ENCODE measurements at regions not wholly inside any gene's neighbourhood (a gene's known extent, or its start where the extent isn't known, plus 50 kb on each side); places are given as distances from the start of the nearest gene placed in this dataset.
"Not testable (repeated sequence)": the region's sequence is repeated elsewhere in the genome, so short reads cannot be mapped to it uniquely, and the experiment has no call there.

DNA sequence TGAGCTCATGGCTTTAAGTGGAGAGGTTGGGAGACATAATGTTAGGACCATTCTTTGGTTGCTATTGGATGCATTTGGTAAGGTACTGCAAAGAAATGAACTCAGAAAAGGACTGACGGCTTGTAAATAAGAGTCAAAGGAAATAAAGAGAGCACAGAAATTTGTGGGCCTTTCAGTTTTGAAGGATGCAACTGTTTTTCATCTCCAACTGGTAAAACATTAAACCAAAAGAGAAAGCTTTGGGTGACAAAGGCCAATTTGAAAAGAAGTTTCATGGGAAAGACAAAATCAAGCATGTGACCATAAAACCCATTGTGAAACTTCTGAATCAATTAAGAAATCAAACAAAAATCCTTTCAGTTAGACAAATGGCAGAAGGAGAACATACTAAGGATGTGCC is 77.8 kb upstream of the SPOPL start:
- H2AFZ ChIP-seq (ENCODE audit: low read depth, low read length), result no peak overlapping the region
- H4K20me1 ChIP-seq (ENCODE audit: insufficient read depth, low read length), result no peaks in the 10 kb centered on the region
- no peaks in the 10 kb centered on the region for H3K4me1 ChIP-seq (ENCODE audit: insufficient read depth, low read length)
- H3K9me3 ChIP-seq (ENCODE audit: insufficient read depth, low read length, severe bottlenecking), result no peaks in the 10 kb centered on the region
- no peak overlapping the region for H3K27ac ChIP-seq (ENCODE audit: low read length)
- no peak overlapping the region for H3K4me3 ChIP-seq (ENCODE audit: low read depth in 1 of 2, low read length in 2 of 2)
- H3K27me3 ChIP-seq (ENCODE audit: insufficient read depth, low read length, poor library complexity), result no peaks in the 10 kb centered on the region
- no peaks in the 10 kb centered on the region for H3K36me3 ChIP-seq (ENCODE audit: insufficient read depth, low read length)
- DNase-seq (no peak), ATAC-seq (ENCODE audit: insufficient read depth, low read depth) (no peak)
- H3K9ac ChIP-seq (ENCODE audit: low read depth, low read length), result no peak overlapping the region
- no peaks in the 10 kb centered on the region for H3K79me2 ChIP-seq (ENCODE audit: insufficient read depth, low read length)
- TF ChIP-seq EZH2 (IDR thresholded peaks at IDR 0.05; ENCODE audit: borderline replicate concordance, low read depth, low read length, severe bottlenecking), result no peak
- TF ChIP-seq, protein P1, sequence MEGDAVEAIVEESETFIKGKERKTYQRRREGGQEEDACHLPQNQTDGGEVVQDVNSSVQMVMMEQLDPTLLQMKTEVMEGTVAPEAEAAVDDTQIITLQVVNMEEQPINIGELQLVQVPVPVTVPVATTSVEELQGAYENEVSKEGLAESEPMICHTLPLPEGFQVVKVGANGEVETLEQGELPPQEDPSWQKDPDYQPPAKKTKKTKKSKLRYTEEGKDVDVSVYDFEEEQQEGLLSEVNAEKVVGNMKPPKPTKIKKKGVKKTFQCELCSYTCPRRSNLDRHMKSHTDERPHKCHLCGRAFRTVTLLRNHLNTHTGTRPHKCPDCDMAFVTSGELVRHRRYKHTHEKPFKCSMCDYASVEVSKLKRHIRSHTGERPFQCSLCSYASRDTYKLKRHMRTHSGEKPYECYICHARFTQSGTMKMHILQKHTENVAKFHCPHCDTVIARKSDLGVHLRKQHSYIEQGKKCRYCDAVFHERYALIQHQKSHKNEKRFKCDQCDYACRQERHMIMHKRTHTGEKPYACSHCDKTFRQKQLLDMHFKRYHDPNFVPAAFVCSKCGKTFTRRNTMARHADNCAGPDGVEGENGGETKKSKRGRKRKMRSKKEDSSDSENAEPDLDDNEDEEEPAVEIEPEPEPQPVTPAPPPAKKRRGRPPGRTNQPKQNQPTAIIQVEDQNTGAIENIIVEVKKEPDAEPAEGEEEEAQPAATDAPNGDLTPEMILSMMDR (IDR thresholded peaks at IDR 0.05; ENCODE audit: borderline replicate concordance, extremely low read depth, low read length, poor library complexity, severe bottlenecking), result no peak
- no peak overlapping the region for H3K4me2 ChIP-seq (ENCODE audit: insufficient read depth, low read length)

DNA sequence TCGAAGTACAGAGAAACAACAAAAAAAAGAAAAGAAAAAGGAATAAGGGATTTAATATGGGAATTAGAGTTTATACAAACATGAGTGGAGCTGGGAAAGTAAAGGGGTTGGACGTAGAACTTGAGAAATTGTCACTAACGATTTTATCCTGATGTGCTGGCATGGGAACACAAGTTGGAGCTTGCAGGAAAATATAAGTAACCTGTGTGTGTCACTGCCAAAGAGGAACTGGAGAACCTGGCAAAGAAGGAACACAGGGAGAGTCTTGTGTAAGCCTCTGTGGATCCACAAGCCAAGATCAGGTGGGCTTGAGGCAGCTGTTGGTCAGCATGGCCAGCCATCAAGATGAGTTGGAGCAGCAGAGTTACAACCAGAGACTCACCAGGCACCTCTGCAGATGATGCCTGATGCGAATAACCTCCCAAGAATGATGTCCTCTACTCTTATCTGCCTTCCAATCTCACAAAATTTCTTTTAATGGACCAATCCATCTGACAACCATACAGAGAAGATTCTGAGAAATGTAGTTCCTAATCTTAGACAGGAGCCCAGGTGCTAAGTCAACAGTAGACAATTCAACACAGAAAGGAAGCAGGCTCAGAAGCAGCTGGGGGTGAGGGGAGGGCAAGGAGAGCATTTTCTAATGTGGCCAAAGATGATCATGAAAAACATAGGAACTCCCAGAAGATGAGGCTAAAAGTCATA is 77.0 kb upstream of the SPOPL start:
- Histone ChIP-seq H3K4me3 (ENCODE audit: low read depth in 1 of 2, low read length in 2 of 2) (no peak overlapping the region), H4K20me1 (ENCODE audit: insufficient read depth, low read length) (no peaks in the 10 kb centered on the region), H3K27me3 (ENCODE audit: insufficient read depth, low read length, poor library complexity) (no peaks in the 10 kb centered on the region), H3K4me1 (ENCODE audit: insufficient read depth, low read length) (no peaks in the 10 kb centered on the region), H3K9me3 (ENCODE audit: insufficient read depth, low read length, severe bottlenecking) (no peaks in the 10 kb centered on the region), H3K9ac (ENCODE audit: low read depth, low read length) (no peak overlapping the region), H2AFZ (ENCODE audit: low read depth, low read length) (no peak overlapping the region), H3K4me2 (ENCODE audit: insufficient read depth, low read length) (no peak overlapping the region), H3K27ac (ENCODE audit: low read length) (no peak overlapping the region), H3K79me2 (ENCODE audit: insufficient read depth, low read length) (no peaks in the 10 kb centered on the region), H3K36me3 (ENCODE audit: insufficient read depth, low read length) (no peaks in the 10 kb centered on the region)
- DNase-seq (no peak), ATAC-seq (ENCODE audit: insufficient read depth, low read depth) (no peak)
- TF ChIP-seq EZH2 (IDR thresholded peaks at IDR 0.05; ENCODE audit: borderline replicate concordance, low read depth, low read length, severe bottlenecking), result no peak
- TF ChIP-seq, protein P1 (IDR thresholded peaks at IDR 0.05; ENCODE audit: borderline replicate concordance, extremely low read depth, low read length, poor library complexity, severe bottlenecking), result no peak

DNA sequence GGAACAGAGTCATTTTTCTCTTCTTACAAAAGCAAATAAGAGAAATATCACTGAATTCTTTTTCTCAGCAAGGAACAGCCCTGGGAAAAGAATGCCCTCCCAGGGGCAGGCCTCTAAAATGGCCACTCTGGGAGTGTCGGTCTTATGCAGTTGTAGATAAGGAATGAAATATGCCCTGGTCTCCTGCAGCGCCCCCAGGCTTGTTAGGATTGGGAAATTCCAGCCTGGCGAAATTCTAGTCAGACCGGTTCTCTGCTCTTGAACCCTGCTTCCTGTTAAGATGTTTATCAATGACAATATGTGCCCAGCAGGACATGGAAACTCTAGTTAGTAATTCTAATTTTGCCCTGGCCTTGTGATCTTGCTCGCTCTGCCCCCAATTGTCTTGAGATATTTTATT is 75.5 kb upstream of the SPOPL start:
- not testable (repeated sequence) for H3K36me3 ChIP-seq (ENCODE audit: insufficient read depth, low read length); H4K20me1 ChIP-seq (ENCODE audit: insufficient read depth, low read length); H3K9me3 ChIP-seq (ENCODE audit: insufficient read depth, low read length, severe bottlenecking); H3K4me1 ChIP-seq (ENCODE audit: insufficient read depth, low read length); DNase-seq; H3K4me2 ChIP-seq (ENCODE audit: insufficient read depth, low read length); H3K27ac ChIP-seq (ENCODE audit: low read length); H3K4me3 ChIP-seq (ENCODE audit: low read depth in 1 of 2, low read length in 2 of 2); H2AFZ ChIP-seq (ENCODE audit: low read depth, low read length); ATAC-seq (ENCODE audit: insufficient read depth, low read depth); H3K79me2 ChIP-seq (ENCODE audit: insufficient read depth, low read length); H3K27me3 ChIP-seq (ENCODE audit: insufficient read depth, low read length, poor library complexity); H3K9ac ChIP-seq (ENCODE audit: low read depth, low read length)

DNA sequence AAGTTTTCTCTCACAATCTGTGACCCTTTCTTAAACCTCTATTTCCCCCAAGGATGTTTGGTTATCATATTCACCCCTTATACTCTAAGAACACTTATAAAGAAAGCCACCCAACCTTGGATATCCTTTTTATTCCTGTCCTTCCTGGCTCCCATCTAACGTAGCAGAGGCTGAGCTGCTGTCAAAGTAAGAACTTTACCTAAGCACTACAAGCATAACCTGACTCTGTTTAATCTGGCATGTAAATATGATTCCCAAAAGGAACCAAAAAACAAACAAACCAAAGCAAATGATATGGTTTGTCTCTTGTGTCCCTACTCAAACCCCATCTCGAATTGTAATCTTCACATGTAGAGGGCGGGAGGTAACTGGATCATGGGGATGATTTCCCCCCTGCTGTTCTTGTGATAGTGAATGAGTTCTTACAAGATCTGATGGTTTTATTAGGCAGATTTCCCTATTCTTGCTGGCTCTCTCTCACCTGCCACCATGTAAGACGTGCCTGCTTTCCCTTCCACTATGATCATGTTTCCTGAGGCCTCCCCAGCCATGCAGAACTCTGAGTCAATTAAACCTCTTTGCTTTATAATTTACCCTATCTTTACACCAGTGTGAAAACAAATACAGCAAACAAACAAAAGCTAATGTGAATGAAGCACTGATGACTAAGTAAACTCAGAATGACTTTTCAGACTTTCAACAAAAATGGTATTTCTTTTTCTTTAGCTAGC is 72.7 kb upstream of the SPOPL start:
- Histone ChIP-seq H3K9me3 (ENCODE audit: insufficient read depth, low read length, severe bottlenecking) (no peaks in the 10 kb centered on the region), H3K4me1 (ENCODE audit: insufficient read depth, low read length) (no peaks in the 10 kb centered on the region), H2AFZ (ENCODE audit: low read depth, low read length) (no peak overlapping the region), H3K36me3 (ENCODE audit: insufficient read depth, low read length) (no peaks in the 10 kb centered on the region), H4K20me1 (ENCODE audit: insufficient read depth, low read length) (no peaks in the 10 kb centered on the region), H3K27me3 (ENCODE audit: insufficient read depth, low read length, poor library complexity) (no peaks in the 10 kb centered on the region), H3K9ac (ENCODE audit: low read depth, low read length) (no peak overlapping the region), H3K79me2 (ENCODE audit: insufficient read depth, low read length) (no peaks in the 10 kb centered on the region), H3K4me2 (ENCODE audit: insufficient read depth, low read length) (no peak overlapping the region), H3K27ac (ENCODE audit: low read length) (no peak overlapping the region), H3K4me3 (ENCODE audit: low read depth in 1 of 2, low read length in 2 of 2) (no peak overlapping the region)
- DNase-seq (no peak), ATAC-seq (ENCODE audit: insufficient read depth, low read depth) (no peak)
- no peak for TF ChIP-seq EZH2 (IDR thresholded peaks at IDR 0.05; ENCODE audit: borderline replicate concordance, low read depth, low read length, severe bottlenecking)
- TF ChIP-seq, protein P1 (IDR thresholded peaks at IDR 0.05; ENCODE audit: borderline replicate concordance, extremely low read depth, low read length, poor library complexity, severe bottlenecking), result no peak
